ENCODE measurements at regions not wholly inside any gene's neighbourhood (a gene's known extent, or its start where the extent isn't known, plus 50 kb on each side); places are given as distances from the start of the nearest gene placed in this dataset.

- no peak for TF ChIP-seq CTCF (IDR thresholded peaks at IDR 0.05)
- TF ChIP-seq ZFX (IDR thresholded peaks at IDR 0.05; ENCODE audit: borderline replicate concordance) = no peak
- no peak overlapping the region for H3K27ac ChIP-seq
These were observed 322.3 kb downstream of the MYCN start for GRCh38 chr2:16262526-16263178.

GRCh38 chr2:16261791-16262190 is 321.4 kb downstream of the MYCN start:
- no peak overlapping the region for H3K27ac ChIP-seq
- TF ChIP-seq ZFX (IDR thresholded peaks at IDR 0.05; ENCODE audit: borderline replicate concordance) = no peak
- no peak for TF ChIP-seq CTCF (IDR thresholded peaks at IDR 0.05)

GRCh38 chr2:16261071-16261470 is 320.7 kb downstream of the MYCN start:
- TF ChIP-seq CTCF (IDR thresholded peaks at IDR 0.05) (no peak), ZFX (IDR thresholded peaks at IDR 0.05; ENCODE audit: borderline replicate concordance) (no peak)

GRCh38 chr2:16260041-16260830 is 319.9 kb downstream of the MYCN start:
- peak overlapping the region; percentile 59 for H3K27ac ChIP-seq
- TF ChIP-seq ZFX (IDR thresholded peaks at IDR 0.05; ENCODE audit: borderline replicate concordance) (no peak), CTCF (IDR thresholded peaks at IDR 0.05) (no peak)

More at GRCh38 chr2:16261071-16261470, 320.7 kb downstream of the MYCN start:
- H3K27ac ChIP-seq = no peak overlapping the region

GRCh38 chr2:16259010-16259409 is 318.7 kb downstream of the MYCN start:
- peak overlapping the region; percentile 59 for H3K27ac ChIP-seq
- TF ChIP-seq ZFX (IDR thresholded peaks at IDR 0.05; ENCODE audit: borderline replicate concordance) (no peak), CTCF (IDR thresholded peaks at IDR 0.05) (no peak)

- TF ChIP-seq CTCF (IDR thresholded peaks at IDR 0.05) (no peak), ZFX (IDR thresholded peaks at IDR 0.05; ENCODE audit: borderline replicate concordance) (no peak)
- peak overlapping the region; percentile 59 for H3K27ac ChIP-seq
These were observed 318.0 kb downstream of the MYCN start for GRCh38 chr2:16258350-16258749.

Measured in 22Rv1 (cell line).